ENCODE measurements at regions not wholly inside any gene's neighbourhood (a gene's known extent, or its start where the extent isn't known, plus 50 kb on each side); places are given as distances from the start of the nearest gene placed in this dataset.

DNA sequence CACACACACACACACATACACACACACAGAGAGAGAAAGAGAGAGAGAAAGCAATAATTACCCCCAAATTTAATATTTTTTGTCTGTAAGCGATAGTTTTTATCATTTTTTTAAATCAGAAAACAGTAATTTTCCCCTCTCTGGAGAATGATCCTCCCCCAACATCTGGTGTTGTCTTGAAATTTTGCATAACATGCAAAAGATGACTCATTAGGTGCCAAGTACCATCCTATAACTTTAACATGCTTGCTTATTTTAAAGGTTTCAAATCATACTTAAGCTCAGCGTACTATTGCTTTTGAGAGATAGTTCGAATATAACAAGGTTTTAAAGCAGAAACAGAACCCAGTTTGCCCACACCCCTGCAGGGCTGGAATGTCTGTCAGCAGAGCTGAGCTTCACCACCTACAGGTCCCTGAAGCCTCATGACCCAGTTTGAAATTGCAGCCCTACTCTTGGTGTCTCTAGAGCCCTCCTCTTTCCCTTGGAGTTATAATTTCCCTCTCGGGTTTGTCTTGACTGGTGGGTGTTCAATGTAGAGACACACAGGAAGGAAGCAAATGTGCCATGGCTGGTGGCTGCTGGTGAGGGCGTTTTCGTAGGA, 175.0 kb upstream of the HS3ST1 start:
- no peak for TF ChIP-seq CEBPB (IDR thresholded peaks at IDR 0.05; ENCODE audit: low read depth, low read length)
- TF ChIP-seq RFX5 (IDR thresholded peaks at IDR 0.05; ENCODE audit: borderline replicate concordance, low read depth, low read length), result no peak
- no peak for TF ChIP-seq RAD21 (IDR thresholded peaks at IDR 0.05 in 1 of 2, conservative IDR thresholded peaks at IDR 0.05 in 1 of 2; ENCODE audit: low read depth in 2 of 2, low read length in 2 of 2)
- no peak for TF ChIP-seq CREB1 (IDR thresholded peaks at IDR 0.05)
- no peak for TF ChIP-seq POLR2AphosphoS5 (IDR thresholded peaks at IDR 0.05; ENCODE audit: low read depth, low read length)
- TF ChIP-seq CHD2 (IDR thresholded peaks at IDR 0.05; ENCODE audit: low read length), result no peak
- TF ChIP-seq BCL11A (IDR thresholded peaks at IDR 0.05; ENCODE audit: low read depth in 2 of 2, low read length in 2 of 2), result no peak
- no peak for TF ChIP-seq MAFK (IDR thresholded peaks at IDR 0.05; ENCODE audit: low read depth, low read length)
- no peak for TF ChIP-seq CTCF (IDR thresholded peaks at IDR 0.05; ENCODE audit: control extremely low read depth in 1 of 3, insufficient read depth in 1 of 3, low read depth in 1 of 3, low read length in 3 of 3)
- TF ChIP-seq POLR2A (IDR thresholded peaks at IDR 0.05; ENCODE audit: control extremely low read depth in 1 of 2, low read depth in 2 of 2, low read length in 2 of 2), result no peak
- no peak for TF ChIP-seq USF2 (IDR thresholded peaks at IDR 0.05; ENCODE audit: low read length)
